ENCODE measurements at regions not wholly inside any gene's neighbourhood (a gene's known extent, or its start where the extent isn't known, plus 50 kb on each side); places are given as distances from the start of the nearest gene placed in this dataset.

GRCh38 chr20:54272901-54273488 lies 65.1 kb downstream of the PFDN4 start:
- H3K27ac ChIP-seq (ENCODE audit: control insufficient read depth, insufficient read depth, low read length): no peak overlapping the region
- dilution Hi-C loops (cut with MboI; ENCODE audit: extremely low pct_ligation_motif_present, low sequenced_read_pairs): no loop called here
- no peaks in the 10 kb centered on the region for H3K36me3 ChIP-seq (ENCODE audit: control insufficient read depth in 2 of 2, extremely low read depth in 1 of 2, insufficient read depth in 2 of 2, low read length in 2 of 2)
- H3K27me3 ChIP-seq (ENCODE audit: control insufficient read depth, extremely low read depth, insufficient read depth, low read length): no peaks in the 10 kb centered on the region
- TF ChIP-seq CTCF (optimal IDR thresholded peaks at IDR 0.05 in 1 of 3, IDR thresholded peaks at IDR 0.05 in 1 of 3, conservative IDR thresholded peaks at IDR 0.05 in 1 of 3; ENCODE audit: extremely low read depth in 1 of 3, insufficient read depth in 2 of 3, low read length in 3 of 3) (no peak), EZH2 (IDR thresholded peaks at IDR 0.05; ENCODE audit: low read length) (no peak)
- H3K9ac ChIP-seq (ENCODE audit: control insufficient read depth, extremely low read depth, insufficient read depth, low read length): no peak overlapping the region
- DNase-seq (ENCODE audit: low read depth, low spot score): no peak
- H3K4me3 ChIP-seq (ENCODE audit: control insufficient read depth in 2 of 3, extremely low read depth in 1 of 3, insufficient read depth in 2 of 3, low read depth in 1 of 3, low read length in 3 of 3): no peak overlapping the region
- no peaks in the 10 kb centered on the region for H3K9me3 ChIP-seq (ENCODE audit: control insufficient read depth, low read depth, low read length)
- no peaks in the 10 kb centered on the region for H3K4me1 ChIP-seq (ENCODE audit: control insufficient read depth, extremely low read depth, insufficient read depth, low read length)
- no peaks in the 10 kb centered on the region for H3K79me2 ChIP-seq (ENCODE audit: control insufficient read depth, insufficient read depth, low read length)
- H3K4me2 ChIP-seq (ENCODE audit: control insufficient read depth, extremely low read depth, insufficient read depth, low read depth, low read length): no peak overlapping the region
- no peak for FAIRE-seq
- no peaks in the 10 kb centered on the region for H4K20me1 ChIP-seq (ENCODE audit: control insufficient read depth, extremely low read depth, insufficient read depth, low read length)
- H3K9me1 ChIP-seq (ENCODE audit: control insufficient read depth, extremely low read depth, insufficient read depth, low read length): no peaks in the 10 kb centered on the region
- no peak overlapping the region for H2AFZ ChIP-seq (ENCODE audit: control insufficient read depth, low read length)

DNA sequence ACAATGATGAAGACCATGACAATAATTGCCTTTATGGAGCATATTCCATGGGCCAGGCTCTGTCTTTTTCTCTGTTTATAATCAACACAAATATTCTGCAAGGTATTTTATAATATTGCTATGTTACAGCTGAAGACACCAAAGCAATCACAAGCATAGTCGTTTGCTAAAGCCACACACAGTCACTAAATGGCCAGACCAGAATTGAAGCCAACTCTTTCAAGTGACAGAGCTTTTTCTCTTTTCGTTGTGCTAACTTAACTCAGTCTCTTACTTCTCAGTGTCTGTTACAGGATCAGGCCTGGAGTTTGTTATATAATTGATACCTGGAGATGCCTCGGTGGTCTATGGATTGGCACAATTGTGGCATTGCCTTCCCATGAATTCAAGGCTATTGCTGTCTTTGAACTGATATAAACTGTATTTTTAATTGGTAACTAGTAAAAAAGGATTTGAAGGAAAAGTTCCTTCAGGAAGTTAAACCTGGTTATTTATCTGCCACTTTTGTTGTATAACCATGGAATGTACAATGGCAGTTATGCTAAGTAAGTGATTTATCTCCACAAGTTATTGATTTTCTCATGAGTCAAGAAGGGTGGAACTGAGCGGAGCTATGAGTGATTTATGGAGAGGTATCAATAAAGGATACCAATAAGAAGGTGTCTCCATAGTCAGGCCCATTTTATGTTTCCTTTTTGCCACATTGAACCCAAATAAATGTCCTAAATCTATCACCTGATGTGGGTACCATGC lies 67.6 kb downstream of the PFDN4 start:
- no peaks in the 10 kb centered on the region for H4K20me1 ChIP-seq (ENCODE audit: control insufficient read depth, extremely low read depth, insufficient read depth, low read length)
- no peak overlapping the region for H3K27ac ChIP-seq (ENCODE audit: control insufficient read depth, insufficient read depth, low read length)
- H3K79me2 ChIP-seq (ENCODE audit: control insufficient read depth, insufficient read depth, low read length): no peaks in the 10 kb centered on the region
- no peak overlapping the region for H3K4me3 ChIP-seq (ENCODE audit: control insufficient read depth in 2 of 3, extremely low read depth in 1 of 3, insufficient read depth in 2 of 3, low read depth in 1 of 3, low read length in 3 of 3)
- DNase-seq (ENCODE audit: low read depth, low spot score) (no peak), FAIRE-seq (no peak)
- H3K36me3 ChIP-seq (ENCODE audit: control insufficient read depth in 2 of 2, extremely low read depth in 1 of 2, insufficient read depth in 2 of 2, low read length in 2 of 2): no peaks in the 10 kb centered on the region
- H3K9me1 ChIP-seq (ENCODE audit: control insufficient read depth, extremely low read depth, insufficient read depth, low read length): no peaks in the 10 kb centered on the region
- H3K4me2 ChIP-seq (ENCODE audit: control insufficient read depth, extremely low read depth, insufficient read depth, low read depth, low read length): no peak overlapping the region
- no peak for TF ChIP-seq EZH2 (IDR thresholded peaks at IDR 0.05; ENCODE audit: low read length)
- no peak for TF ChIP-seq CTCF (optimal IDR thresholded peaks at IDR 0.05 in 1 of 3, IDR thresholded peaks at IDR 0.05 in 1 of 3, conservative IDR thresholded peaks at IDR 0.05 in 1 of 3; ENCODE audit: extremely low read depth in 1 of 3, insufficient read depth in 2 of 3, low read length in 3 of 3)
- H2AFZ ChIP-seq (ENCODE audit: control insufficient read depth, low read length): no peak overlapping the region
- H3K9ac ChIP-seq (ENCODE audit: control insufficient read depth, extremely low read depth, insufficient read depth, low read length): no peak overlapping the region
- no peaks in the 10 kb centered on the region for H3K27me3 ChIP-seq (ENCODE audit: control insufficient read depth, extremely low read depth, insufficient read depth, low read length)
- H3K9me3 ChIP-seq (ENCODE audit: control insufficient read depth, low read depth, low read length): no peaks in the 10 kb centered on the region
- H3K4me1 ChIP-seq (ENCODE audit: control insufficient read depth, extremely low read depth, insufficient read depth, low read length): no peaks in the 10 kb centered on the region
- dilution Hi-C loops (cut with MboI; ENCODE audit: extremely low pct_ligation_motif_present, low sequenced_read_pairs): no loop called here

Data from keratinocyte (primary cell).